ENCODE measurements at regions not wholly inside any gene's neighbourhood (a gene's known extent, or its start where the extent isn't known, plus 50 kb on each side); places are given as distances from the start of the nearest gene placed in this dataset.

GRCh38 chr6:54991761-54992330 lies 145.3 kb downstream of the FAM83B start:
- ATAC-seq (ENCODE audit: insufficient number of reproducible peaks, low FRiP score, low read depth) (no peak), DNase-seq (ENCODE audit: low spot score) (no peak)
- Histone ChIP-seq H3K4me1 (ENCODE audit: control insufficient read depth in 1 of 2, low read depth in 2 of 2) (no peaks in the 10 kb centered on the region), H3K9me3 (peaks cover 8% of the 10 kb centered on the region), H3K36me3 (no peaks in the 10 kb centered on the region), H3K27me3 (replicated peaks; ENCODE audit: insufficient read depth) (no peaks in the 10 kb centered on the region), H3K27ac (no peak overlapping the region), H3K4me3 (no peak overlapping the region)
- no peak for TF ChIP-seq CTCF (IDR thresholded peaks at IDR 0.05)

- Histone ChIP-seq H3K27me3 (replicated peaks; ENCODE audit: insufficient read depth) (no peaks in the 10 kb centered on the region), H3K36me3 (no peaks in the 10 kb centered on the region), H3K9me3 (peaks cover 8% of the 10 kb centered on the region), H3K4me3 (no peak overlapping the region), H3K27ac (no peak overlapping the region), H3K4me1 (ENCODE audit: control insufficient read depth in 1 of 2, low read depth in 2 of 2) (no peaks in the 10 kb centered on the region)
- no peak for ATAC-seq (ENCODE audit: insufficient number of reproducible peaks, low FRiP score, low read depth)
- no peak for TF ChIP-seq CTCF (IDR thresholded peaks at IDR 0.05)
- no peak for DNase-seq (ENCODE audit: low spot score)
Measured at GRCh38 chr6:54992789-54993188, 146.2 kb downstream of the FAM83B start.

- TF ChIP-seq CTCF (IDR thresholded peaks at IDR 0.05), result no peak
- ATAC-seq (ENCODE audit: insufficient number of reproducible peaks, low FRiP score, low read depth) (no peak), DNase-seq (ENCODE audit: low spot score) (no peak)
- Histone ChIP-seq H3K27ac (no peak overlapping the region), H3K27me3 (replicated peaks; ENCODE audit: insufficient read depth) (no peaks in the 10 kb centered on the region), H3K9me3 (peaks cover 8% of the 10 kb centered on the region), H3K4me1 (ENCODE audit: control insufficient read depth in 1 of 2, low read depth in 2 of 2) (no peaks in the 10 kb centered on the region), H3K36me3 (no peaks in the 10 kb centered on the region), H3K4me3 (no peak overlapping the region)
Measured at GRCh38 chr6:54993294-54993693, 146.7 kb downstream of the FAM83B start.

- DNase-seq (ENCODE audit: low spot score) (no peak), ATAC-seq (ENCODE audit: insufficient number of reproducible peaks, low FRiP score, low read depth) (no peak)
- TF ChIP-seq CTCF (IDR thresholded peaks at IDR 0.05), result no peak
- Histone ChIP-seq H3K27me3 (replicated peaks; ENCODE audit: insufficient read depth) (no peaks in the 10 kb centered on the region), H3K4me3 (no peak overlapping the region), H3K4me1 (ENCODE audit: control insufficient read depth in 1 of 2, low read depth in 2 of 2) (no peaks in the 10 kb centered on the region), H3K36me3 (no peaks in the 10 kb centered on the region), H3K27ac (no peak overlapping the region), H3K9me3 (peaks cover 8% of the 10 kb centered on the region)
Measured at GRCh38 chr6:54993948-54994347, 147.4 kb downstream of the FAM83B start.

GRCh38 chr6:54998576-54998975 lies 152.0 kb downstream of the FAM83B start:
- H3K36me3 ChIP-seq, result no peaks in the 10 kb centered on the region
- no peak overlapping the region for H3K27ac ChIP-seq
- no peak overlapping the region for H3K4me3 ChIP-seq
- H3K27me3 ChIP-seq (replicated peaks; ENCODE audit: insufficient read depth), result no peaks in the 10 kb centered on the region
- ATAC-seq (ENCODE audit: insufficient number of reproducible peaks, low FRiP score, low read depth) (no peak), DNase-seq (ENCODE audit: low spot score) (no peak)
- no peaks in the 10 kb centered on the region for H3K4me1 ChIP-seq (ENCODE audit: control insufficient read depth in 1 of 2, low read depth in 2 of 2)
- H3K9me3 ChIP-seq, result peaks cover 8% of the 10 kb centered on the region
- no peak for TF ChIP-seq CTCF (IDR thresholded peaks at IDR 0.05)
